ENCODE measurements at regions not wholly inside any gene's neighbourhood (a gene's known extent, or its start where the extent isn't known, plus 50 kb on each side); places are given as distances from the start of the nearest gene placed in this dataset.
A peak's percentile ranks its signal among the peaks of the same experiment; 100 is the strongest.

- H3K9me3 Mint-ChIP-seq (ENCODE audit: low read depth) = peaks cover 4% of the 10 kb centered on the region
- no peak overlapping the region for H3K27ac Mint-ChIP-seq
- no peak for TF ChIP-seq CTCF (IDR thresholded peaks at IDR 0.05; ENCODE audit: unreplicated experiment)
- peaks cover 12% of the 10 kb centered on the region for H3K27me3 Mint-ChIP-seq
- no peak overlapping the region for H3K4me3 Mint-ChIP-seq (ENCODE audit: low read depth)
- no peak for DNase-seq (ENCODE audit: low spot score, unreplicated experiment)
- no peaks in the 10 kb centered on the region for H3K36me3 Mint-ChIP-seq (ENCODE audit: insufficient read depth)
- H3K4me1 Mint-ChIP-seq (ENCODE audit: low read depth) = no peaks in the 10 kb centered on the region
Measured at GRCh38 chr7:1312136-1313070, 79.7 kb downstream of the UNCX start.

GRCh38 chr7:1313613-1314012 lies 80.9 kb downstream of the UNCX start:
- no peak for DNase-seq (ENCODE audit: low spot score, unreplicated experiment)
- Mint-ChIP-seq H3K4me1 (ENCODE audit: low read depth) (no peaks in the 10 kb centered on the region), H3K36me3 (ENCODE audit: insufficient read depth) (no peaks in the 10 kb centered on the region), H3K27ac (no peak overlapping the region), H3K27me3 (peaks cover 7% of the 10 kb centered on the region), H3K9me3 (ENCODE audit: low read depth) (no peaks in the 10 kb centered on the region), H3K4me3 (ENCODE audit: low read depth) (no peak overlapping the region)
- no peak for TF ChIP-seq CTCF (IDR thresholded peaks at IDR 0.05; ENCODE audit: unreplicated experiment)

GRCh38 chr7:1314021-1314907 lies 81.6 kb downstream of the UNCX start:
- no peaks in the 10 kb centered on the region for H3K36me3 Mint-ChIP-seq (ENCODE audit: insufficient read depth)
- H3K4me1 Mint-ChIP-seq (ENCODE audit: low read depth) = no peaks in the 10 kb centered on the region
- peaks cover 7% of the 10 kb centered on the region for H3K27me3 Mint-ChIP-seq
- no peaks in the 10 kb centered on the region for H3K9me3 Mint-ChIP-seq (ENCODE audit: low read depth)
- no peak for DNase-seq (ENCODE audit: low spot score, unreplicated experiment)
- TF ChIP-seq CTCF (IDR thresholded peaks at IDR 0.05; ENCODE audit: unreplicated experiment) = no peak
- peak overlapping the region; percentile 28 for H3K27ac Mint-ChIP-seq
- H3K4me3 Mint-ChIP-seq (ENCODE audit: low read depth) = no peak overlapping the region

- Mint-ChIP-seq H3K4me3 (ENCODE audit: low read depth) (no peak overlapping the region), H3K36me3 (ENCODE audit: insufficient read depth) (no peaks in the 10 kb centered on the region), H3K27me3 (peaks cover 7% of the 10 kb centered on the region), H3K4me1 (ENCODE audit: low read depth) (no peaks in the 10 kb centered on the region), H3K27ac (no peak overlapping the region), H3K9me3 (ENCODE audit: low read depth) (no peaks in the 10 kb centered on the region)
- TF ChIP-seq CTCF (IDR thresholded peaks at IDR 0.05; ENCODE audit: unreplicated experiment) = no peak
- no peak for DNase-seq (ENCODE audit: low spot score, unreplicated experiment)
Measured at GRCh38 chr7:1314908-1315450, 82.3 kb downstream of the UNCX start.

GRCh38 chr7:1316086-1316485 lies 83.4 kb downstream of the UNCX start:
- Mint-ChIP-seq H3K27ac (no peak overlapping the region), H3K4me1 (ENCODE audit: low read depth) (no peaks in the 10 kb centered on the region), H3K4me3 (ENCODE audit: low read depth) (no peak overlapping the region), H3K27me3 (peaks cover 7% of the 10 kb centered on the region), H3K36me3 (ENCODE audit: insufficient read depth) (no peaks in the 10 kb centered on the region), H3K9me3 (ENCODE audit: low read depth) (no peaks in the 10 kb centered on the region)
- DNase-seq (ENCODE audit: low spot score, unreplicated experiment) = no peak
- no peak for TF ChIP-seq CTCF (IDR thresholded peaks at IDR 0.05; ENCODE audit: unreplicated experiment)
